ENCODE measurements at regions not wholly inside any gene's neighbourhood (a gene's known extent, or its start where the extent isn't known, plus 50 kb on each side); places are given as distances from the start of the nearest gene placed in this dataset.

- no peak for TF ChIP-seq CTCF (conservative IDR thresholded peaks at IDR 0.05)
- TF ChIP-seq ZFX (IDR thresholded peaks at IDR 0.05): no peak
Measured at GRCh38 chr6:12474167-12475140, 184.3 kb downstream of the EDN1 start.

GRCh38 chr6:12476484-12476883 is 186.3 kb downstream of the EDN1 start:
- no peak for TF ChIP-seq ZFX (IDR thresholded peaks at IDR 0.05)
- no peak for TF ChIP-seq CTCF (conservative IDR thresholded peaks at IDR 0.05)
- no peak overlapping the region for H3K27ac ChIP-seq

More at GRCh38 chr6:12474167-12475140, 184.3 kb downstream of the EDN1 start:
- no peak overlapping the region for H3K27ac ChIP-seq

- H3K27ac ChIP-seq: no peak overlapping the region
- TF ChIP-seq ZFX (IDR thresholded peaks at IDR 0.05) (no peak), CTCF (conservative IDR thresholded peaks at IDR 0.05) (no peak)
Measured at GRCh38 chr6:12477616-12478015, 187.5 kb downstream of the EDN1 start.

- H3K27ac ChIP-seq: no peak overlapping the region
- no peak for TF ChIP-seq ZFX (IDR thresholded peaks at IDR 0.05)
- no peak for TF ChIP-seq CTCF (conservative IDR thresholded peaks at IDR 0.05)
Measured at GRCh38 chr6:12478921-12479320, 188.8 kb downstream of the EDN1 start.

GRCh38 chr6:12479451-12479850 is 189.3 kb downstream of the EDN1 start:
- TF ChIP-seq CTCF (conservative IDR thresholded peaks at IDR 0.05): no peak
- no peak for TF ChIP-seq ZFX (IDR thresholded peaks at IDR 0.05)
- H3K27ac ChIP-seq: no peak overlapping the region

GRCh38 chr6:12479881-12480280 is 189.7 kb downstream of the EDN1 start:
- TF ChIP-seq ZFX (IDR thresholded peaks at IDR 0.05) (no peak), CTCF (conservative IDR thresholded peaks at IDR 0.05) (no peak)
- no peak overlapping the region for H3K27ac ChIP-seq

- no peak overlapping the region for H3K27ac ChIP-seq
Measured at GRCh38 chr6:12480379-12480778, 190.2 kb downstream of the EDN1 start.

More at GRCh38 chr6:12480379-12480778, 190.2 kb downstream of the EDN1 start:
- TF ChIP-seq CTCF (conservative IDR thresholded peaks at IDR 0.05) (no peak), ZFX (IDR thresholded peaks at IDR 0.05) (no peak)

All from C4-2B (cell line).